Ovary (tissue), 3 donors: ENCODE measurements at regions not wholly inside any gene's neighbourhood (a gene's known extent, or its start where the extent isn't known, plus 50 kb on each side); places are given as distances from the start of the nearest gene placed in this dataset.

Experiments
- POLR2A ChIP-seq: fragments of 450-650 bp; IDR thresholded peaks from one replicate; pipeline ENCODE4 v1.6.1; 2017; ENCODE audit warnings: antibody characterized with exemption, mild to moderate bottlenecking, moderate library complexity
- TF ChIP-seq, protein P1 (sequence below), 3 donors: fragments of 450-650 bp in 2 of 3; fragments of 200-600 bp in 1 of 3; IDR thresholded peaks; one replicate each; pipeline versions ENCODE4 v1.5.1 to v1.8.0; 2016 to 2022; ENCODE audit warnings: antibody characterized with exemption in 3 of 3, mild to moderate bottlenecking in 1 of 3
- donor health status: DM: no; HTN: no; CAD: no.

GRCh38 chr6:117008618-117009017, 131.6 kb downstream of the RFX6 start:
- TF ChIP-seq POLR2A, result no peak
- TF ChIP-seq, protein P1, sequence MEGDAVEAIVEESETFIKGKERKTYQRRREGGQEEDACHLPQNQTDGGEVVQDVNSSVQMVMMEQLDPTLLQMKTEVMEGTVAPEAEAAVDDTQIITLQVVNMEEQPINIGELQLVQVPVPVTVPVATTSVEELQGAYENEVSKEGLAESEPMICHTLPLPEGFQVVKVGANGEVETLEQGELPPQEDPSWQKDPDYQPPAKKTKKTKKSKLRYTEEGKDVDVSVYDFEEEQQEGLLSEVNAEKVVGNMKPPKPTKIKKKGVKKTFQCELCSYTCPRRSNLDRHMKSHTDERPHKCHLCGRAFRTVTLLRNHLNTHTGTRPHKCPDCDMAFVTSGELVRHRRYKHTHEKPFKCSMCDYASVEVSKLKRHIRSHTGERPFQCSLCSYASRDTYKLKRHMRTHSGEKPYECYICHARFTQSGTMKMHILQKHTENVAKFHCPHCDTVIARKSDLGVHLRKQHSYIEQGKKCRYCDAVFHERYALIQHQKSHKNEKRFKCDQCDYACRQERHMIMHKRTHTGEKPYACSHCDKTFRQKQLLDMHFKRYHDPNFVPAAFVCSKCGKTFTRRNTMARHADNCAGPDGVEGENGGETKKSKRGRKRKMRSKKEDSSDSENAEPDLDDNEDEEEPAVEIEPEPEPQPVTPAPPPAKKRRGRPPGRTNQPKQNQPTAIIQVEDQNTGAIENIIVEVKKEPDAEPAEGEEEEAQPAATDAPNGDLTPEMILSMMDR (IDR thresholded peaks at IDR 0.05), result no peak
